T-cell (primary cell): ENCODE measurements at regions not wholly inside any gene's neighbourhood (a gene's known extent, or its start where the extent isn't known, plus 50 kb on each side); places are given as distances from the start of the nearest gene placed in this dataset.
"Not testable (repeated sequence)": the region's sequence is repeated elsewhere in the genome, so short reads cannot be mapped to it uniquely, and the experiment has no call there.

Source experiments
- ATAC-seq, 4 experiments: fragments of 200-7000 bp in 3 of 4; fragments of 150-1000 bp in 1 of 4; cut with Tn5 transposase; replicated peaks in 1 of 4; 1 replicate in 3 of 4; 2 replicates in 1 of 4; pipeline ENCODE4 v1.10.0; 2021; ENCODE audit warnings: moderate library complexity in 3 of 4, mild to moderate bottlenecking in 2 of 4, moderate number of reproducible peaks in 1 of 4
- CTCF ChIA-PET, 2 donors: fragments of 300-600 bp; sonication (Branson Sonifier 250); formaldehyde crosslinking; loops; one replicate each; lab custom pipeline; 2022; ENCODE audit warnings: antibody characterized with exemption in 2 of 2; lab: Charles Lee
- POLR2A ChIA-PET, 2 donors: fragments of 300-600 bp; sonication (Branson Sonifier 250); formaldehyde crosslinking; loops; one replicate each; lab custom pipeline; 2022; ENCODE audit warnings: antibody characterized with exemption in 2 of 2; lab: Charles Lee
- DNase-seq, 35 experiments: peaks; one replicate each; pipeline versions ENCODE4 v3.0.0 to v3.0.0-alpha.2; 2013 to 2023
- H3K27ac ChIP-seq: one replicate; pipeline ENCODE4 v1.5.1; 2013; ENCODE audit warnings: low read length
- H3K27me3 ChIP-seq, 2 experiments: replicated peaks in 1 of 2; 1 replicate in 1 of 2; 2 replicates in 1 of 2; pipeline versions ENCODE4 v1.6.1 to v1.7.0; 2013; ENCODE audit warnings: low read length in 1 of 2, mixed read lengths in 1 of 2; ENCODE audit not compliant: control insufficient read depth in 2 of 2, insufficient read depth in 2 of 2; ENCODE audit errors: extremely low read depth in 1 of 2
- H3K36me3 ChIP-seq, 2 donors: 1 replicate in 1 of 2; 2 replicates in 1 of 2; pipeline versions ENCODE4 v1.6.1 to v1.7.0; 2013; ENCODE audit warnings: low read length in 1 of 2; ENCODE audit not compliant: control insufficient read depth in 2 of 2, insufficient read depth in 1 of 2; ENCODE audit errors: extremely low read depth in 1 of 2
- H3K4me1 ChIP-seq, 2 experiments: 1 replicate in 1 of 2; 2 replicates in 1 of 2; pipeline versions ENCODE4 v1.6.1 to v1.7.0; 2013; ENCODE audit warnings: low read length in 2 of 2, mixed read lengths in 1 of 2; ENCODE audit not compliant: insufficient read depth in 2 of 2, control insufficient read depth in 1 of 2; ENCODE audit errors: extremely low read depth in 1 of 2
- H3K4me3 ChIP-seq, 2 donors: 1 replicate in 1 of 2; 2 replicates in 1 of 2; pipeline versions ENCODE4 v1.5.1 to v1.7.0; 2013; ENCODE audit warnings: mild to moderate bottlenecking in 2 of 2, low read length in 1 of 2, moderate library complexity in 1 of 2; ENCODE audit not compliant: control insufficient read depth in 1 of 2; ENCODE audit errors: extremely low read depth in 1 of 2
- H3K9me3 ChIP-seq: 2 replicates; pipeline ENCODE4 v1.7.0; 2013
- H3K27ac Mint-ChIP-seq, 2 donors: one replicate each; pipeline ENCODE4 v1.8.0; 2020 to 2021; ENCODE audit warnings: mild to moderate bottlenecking in 2 of 2, mixed read lengths in 2 of 2
- H3K27me3 Mint-ChIP-seq, 2 donors: one replicate each; pipeline ENCODE4 v1.8.0; 2021 to 2022; ENCODE audit warnings: mixed read lengths in 2 of 2
- H3K36me3 Mint-ChIP-seq: one replicate; pipeline ENCODE4 v1.8.0; 2021; ENCODE audit warnings: mixed read lengths
- H3K4me1 Mint-ChIP-seq, 3 donors: one replicate each; pipeline ENCODE4 v1.8.0; 2020 to 2022; ENCODE audit warnings: mixed read lengths in 3 of 3, mild to moderate bottlenecking in 1 of 3
- H3K4me3 Mint-ChIP-seq, 3 donors: one replicate each; pipeline ENCODE4 v1.8.0; 2020 to 2022; ENCODE audit warnings: mild to moderate bottlenecking in 3 of 3, mixed read lengths in 3 of 3, moderate library complexity in 3 of 3
- H3K9me3 Mint-ChIP-seq, 3 donors: one replicate each; pipeline ENCODE4 v1.8.0; 2020 to 2022; ENCODE audit warnings: mixed read lengths in 3 of 3
- WGBS: methylation state at CpG from one replicate; pipeline ENCODE4 v1.1.5; 2013; ENCODE audit warnings: missing lambda C conversion rate; ENCODE audit not compliant: insufficient coverage; 5-methylcytosine and 5-hydroxymethylcytosine counted together

DNA sequence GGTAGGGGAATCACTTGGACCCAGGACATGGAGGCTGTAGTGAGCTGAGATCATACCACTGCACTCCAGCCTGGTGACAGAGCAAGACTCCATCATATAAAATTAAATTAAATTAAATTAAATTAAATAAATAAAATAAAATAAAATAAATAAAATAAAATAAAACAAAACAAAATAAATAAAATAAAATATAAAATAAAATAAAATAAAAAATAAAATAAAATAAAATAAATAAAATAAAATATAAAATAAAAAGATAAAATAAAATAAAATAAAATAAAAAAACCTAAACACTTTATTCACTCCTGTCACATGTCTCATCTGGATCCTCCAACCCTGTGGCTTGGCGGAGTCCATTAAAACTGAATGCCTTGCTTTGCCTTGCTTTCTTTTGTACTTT, 89.8 kb downstream of the EIF1AY start:
- H3K9me3 Mint-ChIP-seq, H3K9me3 ChIP-seq, H3K27me3 ChIP-seq, H3K27ac ChIP-seq, H3K4me1 ChIP-seq, H3K27ac Mint-ChIP-seq, H3K4me3 Mint-ChIP-seq, H3K27me3 Mint-ChIP-seq, CTCF ChIA-PET, H3K36me3 Mint-ChIP-seq, H3K36me3 ChIP-seq, ATAC-seq, H3K4me1 Mint-ChIP-seq, POLR2A ChIA-PET, H3K4me3 ChIP-seq, DNase-seq: not testable (repeated sequence)
- WGBS = 100% methylated on average over 1 of the region's 1 CpG

DNA sequence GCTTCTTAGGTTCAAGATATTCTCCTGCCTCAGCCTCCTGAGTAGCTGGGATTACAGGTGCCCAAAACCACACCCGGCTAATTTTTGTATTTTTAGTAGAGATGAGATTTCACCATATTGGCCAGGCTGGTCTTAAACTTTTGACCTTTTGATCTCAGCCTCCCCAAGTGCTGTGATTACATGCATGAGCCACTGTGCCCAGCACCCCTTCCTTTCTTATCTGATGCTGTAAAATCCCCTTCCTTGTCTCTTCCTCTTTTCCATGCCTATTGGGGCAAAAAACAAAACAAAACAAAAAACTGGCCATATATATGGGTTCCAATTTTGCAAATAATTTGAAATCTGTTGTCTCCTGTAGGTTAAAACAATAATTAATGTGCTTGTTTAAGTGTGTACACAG, 74.0 kb upstream of the RPS4Y2 start:
- no peak overlapping the region for H3K4me3 ChIP-seq
- Mint-ChIP-seq H3K36me3 (no peaks in the 10 kb centered on the region), H3K9me3 (peaks cover 0 to 10% (median 0%) of the 10 kb centered on the region in 3 donors), H3K4me3 (no peak overlapping the region), H3K27ac (no peak overlapping the region), H3K4me1 (peaks cover 0 to 5% (median 0%) of the 10 kb centered on the region in 3 donors), H3K27me3 (no peaks in the 10 kb centered on the region)
- ATAC-seq (no peak), DNase-seq (no peak)
- CTCF ChIA-PET = no interaction called here
- H3K27ac ChIP-seq = no peak overlapping the region
- no peaks in the 10 kb centered on the region for H3K36me3 ChIP-seq
- no peaks in the 10 kb centered on the region for H3K9me3 ChIP-seq
- no peaks in the 10 kb centered on the region for H3K4me1 ChIP-seq
- POLR2A ChIA-PET = no interaction called here
- no CpG with 5 or more reads among the region's 1 CpG for WGBS
- no peaks in the 10 kb centered on the region for H3K27me3 ChIP-seq

DNA sequence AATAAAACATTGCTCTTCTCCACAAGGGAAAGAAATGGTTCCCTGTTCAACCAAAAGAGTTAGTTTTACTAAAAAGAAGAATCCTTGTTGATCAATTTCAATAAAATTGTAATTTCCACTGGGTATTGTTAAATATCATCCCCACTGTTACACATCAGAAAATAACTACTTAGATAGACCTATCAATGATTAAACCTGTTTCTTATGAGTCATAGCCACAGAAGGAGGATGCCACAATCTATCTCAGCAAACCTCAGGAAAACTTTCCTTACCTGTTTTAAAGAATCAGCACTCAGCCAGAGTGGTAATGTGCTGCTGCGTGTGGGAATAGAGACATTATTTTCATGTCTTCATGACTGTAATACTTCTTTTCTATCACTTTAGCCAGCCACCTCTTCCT, 72.5 kb upstream of the RPS4Y2 start:
- H3K9me3 Mint-ChIP-seq = peaks cover 0 to 9% (median 0%) of the 10 kb centered on the region in 3 donors
- WGBS = no CpG with 5 or more reads among the region's 1 CpG
- ChIA-PET CTCF (no interaction called here), POLR2A (no interaction called here)
- H3K36me3 ChIP-seq = no peaks in the 10 kb centered on the region
- H3K4me1 Mint-ChIP-seq = peaks cover 0 to 5% (median 0%) of the 10 kb centered on the region in 3 donors
- H3K9me3 ChIP-seq = no peaks in the 10 kb centered on the region
- no peak overlapping the region for H3K27ac Mint-ChIP-seq
- H3K36me3 Mint-ChIP-seq = no peaks in the 10 kb centered on the region
- H3K4me3 ChIP-seq = no peak overlapping the region
- H3K27ac ChIP-seq = no peak overlapping the region
- no peaks in the 10 kb centered on the region for H3K4me1 ChIP-seq
- DNase-seq (no peak), ATAC-seq (no peak)
- H3K27me3 Mint-ChIP-seq = no peaks in the 10 kb centered on the region
- no peak overlapping the region for H3K4me3 Mint-ChIP-seq
- no peaks in the 10 kb centered on the region for H3K27me3 ChIP-seq

DNA sequence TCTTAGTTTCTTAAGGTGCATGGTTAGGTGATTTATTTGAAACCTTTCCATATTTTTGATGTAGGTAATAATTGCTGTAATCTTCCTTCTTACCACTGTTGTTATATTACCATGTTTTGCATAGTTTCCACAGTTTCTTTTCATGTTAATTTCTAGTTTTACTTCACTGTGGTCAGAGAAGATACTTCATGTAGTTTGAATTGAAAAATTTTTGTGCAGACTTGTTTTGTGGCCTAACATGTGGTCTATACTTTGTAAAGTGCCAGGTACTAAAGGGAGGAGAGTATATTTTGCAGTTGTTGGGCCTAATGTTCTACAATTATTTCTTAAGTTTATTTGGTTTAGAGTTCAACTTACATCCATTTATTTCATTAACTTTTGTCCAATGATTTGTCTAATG, 69.2 kb upstream of the RPS4Y2 start:
- Mint-ChIP-seq H3K36me3 (no peaks in the 10 kb centered on the region), H3K27me3 (no peaks in the 10 kb centered on the region), H3K9me3 (no peaks in the 10 kb centered on the region), H3K4me1 (peaks cover 0 to 5% (median 0%) of the 10 kb centered on the region in 3 donors), H3K27ac (no peak overlapping the region), H3K4me3 (no peak overlapping the region)
- no peaks in the 10 kb centered on the region for H3K36me3 ChIP-seq
- ChIA-PET POLR2A (no interaction called here), CTCF (no interaction called here)
- no peak overlapping the region for H3K27ac ChIP-seq
- no peaks in the 10 kb centered on the region for H3K4me1 ChIP-seq
- ATAC-seq (no peak), DNase-seq (no peak)
- no peaks in the 10 kb centered on the region for H3K27me3 ChIP-seq
- H3K9me3 ChIP-seq = no peaks in the 10 kb centered on the region
- H3K4me3 ChIP-seq = no peak overlapping the region
